ENCODE measurements at regions not wholly inside any gene's neighbourhood (a gene's known extent, or its start where the extent isn't known, plus 50 kb on each side); places are given as distances from the start of the nearest gene placed in this dataset.

DNA sequence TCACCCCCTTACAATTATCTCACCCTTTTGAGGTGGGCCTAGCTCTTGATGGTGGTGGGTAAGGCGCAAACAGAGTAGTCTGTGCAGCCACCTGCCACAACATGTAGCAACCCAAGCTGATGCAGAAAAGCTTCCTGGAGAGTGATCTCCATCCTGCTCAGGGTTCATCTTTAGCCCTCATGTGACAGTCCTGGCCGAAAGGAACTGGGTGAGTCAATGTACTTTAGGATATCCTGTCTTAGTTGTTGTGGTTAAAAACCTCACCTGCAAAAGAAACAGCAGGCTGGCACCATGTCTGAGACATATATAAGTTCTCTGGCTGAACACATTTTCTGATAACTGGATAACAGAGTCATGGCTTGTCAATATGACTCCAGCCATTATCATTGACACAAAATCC, 183.5 kb upstream of the CPHXL start:
- TF ChIP-seq POLR2AphosphoS5 (IDR thresholded peaks at IDR 0.05; ENCODE audit: low read depth, low read length) = no peak
- TF ChIP-seq, protein P1, sequence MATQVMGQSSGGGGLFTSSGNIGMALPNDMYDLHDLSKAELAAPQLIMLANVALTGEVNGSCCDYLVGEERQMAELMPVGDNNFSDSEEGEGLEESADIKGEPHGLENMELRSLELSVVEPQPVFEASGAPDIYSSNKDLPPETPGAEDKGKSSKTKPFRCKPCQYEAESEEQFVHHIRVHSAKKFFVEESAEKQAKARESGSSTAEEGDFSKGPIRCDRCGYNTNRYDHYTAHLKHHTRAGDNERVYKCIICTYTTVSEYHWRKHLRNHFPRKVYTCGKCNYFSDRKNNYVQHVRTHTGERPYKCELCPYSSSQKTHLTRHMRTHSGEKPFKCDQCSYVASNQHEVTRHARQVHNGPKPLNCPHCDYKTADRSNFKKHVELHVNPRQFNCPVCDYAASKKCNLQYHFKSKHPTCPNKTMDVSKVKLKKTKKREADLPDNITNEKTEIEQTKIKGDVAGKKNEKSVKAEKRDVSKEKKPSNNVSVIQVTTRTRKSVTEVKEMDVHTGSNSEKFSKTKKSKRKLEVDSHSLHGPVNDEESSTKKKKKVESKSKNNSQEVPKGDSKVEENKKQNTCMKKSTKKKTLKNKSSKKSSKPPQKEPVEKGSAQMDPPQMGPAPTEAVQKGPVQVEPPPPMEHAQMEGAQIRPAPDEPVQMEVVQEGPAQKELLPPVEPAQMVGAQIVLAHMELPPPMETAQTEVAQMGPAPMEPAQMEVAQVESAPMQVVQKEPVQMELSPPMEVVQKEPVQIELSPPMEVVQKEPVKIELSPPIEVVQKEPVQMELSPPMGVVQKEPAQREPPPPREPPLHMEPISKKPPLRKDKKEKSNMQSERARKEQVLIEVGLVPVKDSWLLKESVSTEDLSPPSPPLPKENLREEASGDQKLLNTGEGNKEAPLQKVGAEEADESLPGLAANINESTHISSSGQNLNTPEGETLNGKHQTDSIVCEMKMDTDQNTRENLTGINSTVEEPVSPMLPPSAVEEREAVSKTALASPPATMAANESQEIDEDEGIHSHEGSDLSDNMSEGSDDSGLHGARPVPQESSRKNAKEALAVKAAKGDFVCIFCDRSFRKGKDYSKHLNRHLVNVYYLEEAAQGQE (IDR thresholded peaks at IDR 0.05; ENCODE audit: insufficient read depth in 1 of 2, low read depth in 2 of 2, low read length in 1 of 2) = no peak
- TF ChIP-seq, protein P2, sequence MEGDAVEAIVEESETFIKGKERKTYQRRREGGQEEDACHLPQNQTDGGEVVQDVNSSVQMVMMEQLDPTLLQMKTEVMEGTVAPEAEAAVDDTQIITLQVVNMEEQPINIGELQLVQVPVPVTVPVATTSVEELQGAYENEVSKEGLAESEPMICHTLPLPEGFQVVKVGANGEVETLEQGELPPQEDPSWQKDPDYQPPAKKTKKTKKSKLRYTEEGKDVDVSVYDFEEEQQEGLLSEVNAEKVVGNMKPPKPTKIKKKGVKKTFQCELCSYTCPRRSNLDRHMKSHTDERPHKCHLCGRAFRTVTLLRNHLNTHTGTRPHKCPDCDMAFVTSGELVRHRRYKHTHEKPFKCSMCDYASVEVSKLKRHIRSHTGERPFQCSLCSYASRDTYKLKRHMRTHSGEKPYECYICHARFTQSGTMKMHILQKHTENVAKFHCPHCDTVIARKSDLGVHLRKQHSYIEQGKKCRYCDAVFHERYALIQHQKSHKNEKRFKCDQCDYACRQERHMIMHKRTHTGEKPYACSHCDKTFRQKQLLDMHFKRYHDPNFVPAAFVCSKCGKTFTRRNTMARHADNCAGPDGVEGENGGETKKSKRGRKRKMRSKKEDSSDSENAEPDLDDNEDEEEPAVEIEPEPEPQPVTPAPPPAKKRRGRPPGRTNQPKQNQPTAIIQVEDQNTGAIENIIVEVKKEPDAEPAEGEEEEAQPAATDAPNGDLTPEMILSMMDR (IDR thresholded peaks at IDR 0.05) = no peak
- no peak for TF ChIP-seq SIN3A (IDR thresholded peaks at IDR 0.05; ENCODE audit: borderline replicate concordance, insufficient read depth, low read depth, low read length)
- TF ChIP-seq TCF7L2 (IDR thresholded peaks at IDR 0.05; ENCODE audit: low read depth, low read length) = no peak
